HTR-8/SVneo (cell line): ENCODE measurements at regions not wholly inside any gene's neighbourhood (a gene's known extent, or its start where the extent isn't known, plus 50 kb on each side); places are given as distances from the start of the nearest gene placed in this dataset.
"Not testable (repeated sequence)": the region's sequence is repeated elsewhere in the genome, so short reads cannot be mapped to it uniquely, and the experiment has no call there.

Experiments
- DNase-seq: peaks from one replicate; pipeline ENCODE4 v3.0.0; 2011; ENCODE audit warnings: low spot score, mixed read lengths; ENCODE audit not compliant: insufficient read length
- FAIRE-seq: peaks from 2 replicates; lab custom pipeline; 2011; peaks lifted over from hg19 to GRCh38; lab: Jason Lieb, UNC

DNA sequence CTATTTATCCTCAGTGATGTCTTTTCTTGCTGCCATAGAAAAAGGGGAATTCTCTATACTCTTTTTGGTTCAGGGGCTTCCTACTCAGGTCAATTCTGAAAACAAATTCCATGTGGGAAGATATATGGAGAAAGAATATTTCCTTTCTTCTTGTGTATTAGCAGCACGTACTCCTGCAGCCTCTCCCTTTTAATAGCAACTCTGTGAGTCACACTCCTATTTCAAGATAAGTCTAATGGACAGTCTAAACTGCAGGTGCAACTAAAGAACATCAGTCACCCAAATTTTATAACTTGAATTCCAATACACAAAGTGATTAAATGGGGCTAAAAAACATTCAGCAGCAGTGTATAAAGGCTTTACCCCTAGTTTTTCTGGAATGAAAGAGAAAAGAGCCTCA, 942.2 kb downstream of the CNTNAP5 start:
- DNase-seq: no peak
- FAIRE-seq: no peak

- no peak for FAIRE-seq
- no peak for DNase-seq
Observed at GRCh38 chr2:124970030-124970429, 944.9 kb downstream of the CNTNAP5 start.

- FAIRE-seq (no peak), DNase-seq (no peak)
Observed at GRCh38 chr2:124973396-124973795, 948.3 kb downstream of the CNTNAP5 start.

- DNase-seq (no peak), FAIRE-seq (no peak)
Observed at GRCh38 chr2:124975224-124975623, 950.1 kb downstream of the CNTNAP5 start.

DNA sequence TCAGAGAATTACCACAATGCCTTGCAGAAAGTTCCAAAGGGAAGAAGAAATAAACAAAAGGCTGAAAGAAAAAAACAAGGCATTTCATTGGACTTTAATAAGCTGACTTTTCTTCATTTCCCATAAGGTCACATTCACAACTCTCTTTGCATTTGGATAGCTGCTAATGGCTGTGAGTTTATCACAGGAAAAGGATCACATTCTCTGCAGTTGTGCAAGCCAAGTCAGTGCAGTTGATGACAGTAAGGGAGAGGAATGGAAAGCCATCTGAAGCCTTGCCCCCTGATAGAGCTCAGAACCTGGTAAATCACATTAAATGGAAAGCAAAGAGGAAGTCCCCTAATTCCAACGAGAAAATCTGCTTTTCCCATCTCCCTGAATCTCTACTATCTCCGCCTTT, 950.6 kb downstream of the CNTNAP5 start:
- no peak for DNase-seq
- no peak for FAIRE-seq

GRCh38 chr2:124978597-124978996, 953.5 kb downstream of the CNTNAP5 start:
- FAIRE-seq: no peak
- no peak for DNase-seq

DNA sequence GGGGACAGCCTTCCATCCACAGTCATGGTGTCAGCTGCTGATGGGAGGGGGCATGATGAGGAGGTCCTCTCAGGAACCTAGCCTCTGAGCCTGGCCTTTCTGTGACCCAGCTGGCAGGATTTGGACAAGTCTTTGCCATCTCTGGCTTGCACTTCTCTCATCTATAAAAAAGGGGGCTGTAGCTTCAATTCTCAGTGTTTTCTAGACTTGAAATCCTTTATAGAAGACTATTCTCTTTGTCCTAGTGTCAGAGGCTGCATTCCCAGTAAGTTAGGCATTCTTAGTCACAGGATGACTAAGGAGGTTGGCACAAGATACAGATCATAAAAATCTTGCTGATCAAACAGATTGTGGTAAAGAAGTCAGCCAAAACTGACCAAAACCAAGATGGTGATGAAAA, 958.5 kb downstream of the CNTNAP5 start:
- DNase-seq (no peak), FAIRE-seq (no peak)

DNA sequence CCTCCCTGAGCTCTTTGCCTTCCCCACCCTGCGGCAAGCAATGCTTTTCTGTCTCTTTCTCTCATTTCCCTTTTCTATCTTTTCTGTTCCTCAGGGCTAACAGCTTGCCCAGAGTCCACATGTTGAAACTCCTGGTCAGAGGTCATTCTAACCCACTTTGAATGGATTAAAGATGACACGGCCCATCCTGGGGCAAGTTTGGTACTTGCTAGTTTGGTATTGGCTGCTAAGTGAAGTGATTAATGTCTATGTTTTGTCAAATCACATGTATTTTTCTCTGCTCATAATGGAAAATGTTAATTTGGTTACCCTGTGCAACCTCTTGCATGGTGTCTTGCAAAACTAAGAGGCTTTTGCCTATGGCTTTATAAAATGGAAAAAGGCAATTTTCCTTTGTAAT, 960.2 kb downstream of the CNTNAP5 start:
- no peak for DNase-seq
- FAIRE-seq: no peak

GRCh38 chr2:124986136-124986535, 961.0 kb downstream of the CNTNAP5 start:
- FAIRE-seq (no peak), DNase-seq (no peak)

- not testable (repeated sequence) for DNase-seq, FAIRE-seq
Observed at GRCh38 chr2:124986870-124987269, 961.8 kb downstream of the CNTNAP5 start.

DNA sequence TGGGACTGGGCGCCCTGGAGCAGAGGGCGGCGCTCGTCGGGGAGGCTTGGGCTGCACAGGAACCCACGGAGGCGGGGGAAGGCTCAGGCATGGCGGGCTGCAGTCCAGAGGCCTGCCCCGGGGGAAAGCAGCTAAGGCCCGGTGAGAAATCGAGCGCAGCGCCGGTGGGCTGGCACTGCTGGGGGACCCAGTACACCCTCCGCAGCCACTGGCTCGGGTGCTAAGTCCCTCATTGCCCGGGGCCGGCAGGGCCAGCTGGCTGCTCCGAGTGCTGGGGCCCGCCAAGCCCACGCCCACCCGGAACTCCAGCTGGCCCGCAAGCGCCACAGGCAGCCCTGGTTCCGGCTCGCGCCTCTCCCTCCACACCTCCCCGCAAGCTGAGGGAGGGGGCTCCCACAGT, 962.3 kb downstream of the CNTNAP5 start:
- not testable (repeated sequence) for FAIRE-seq, DNase-seq

DNA sequence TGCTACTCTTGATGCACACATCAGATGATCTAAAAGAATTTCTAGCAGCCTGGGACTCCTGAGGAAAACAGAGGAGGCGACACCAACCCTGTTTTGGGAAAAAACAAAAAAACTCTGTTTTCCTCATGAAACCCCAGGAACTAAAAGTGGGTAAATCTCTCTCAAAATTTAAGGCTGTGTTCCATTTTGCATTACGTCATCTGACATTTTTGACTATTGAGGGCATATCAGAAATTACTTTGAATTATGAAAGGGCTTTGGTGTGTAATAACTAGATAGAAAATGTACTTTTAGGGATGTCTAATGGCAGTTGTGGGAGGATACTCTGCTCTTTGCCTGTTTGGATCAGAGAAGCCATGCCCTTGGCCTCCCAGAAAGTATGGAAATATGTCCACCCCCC, 963.0 kb downstream of the CNTNAP5 start:
- FAIRE-seq (no peak), DNase-seq (no peak)

GRCh38 chr2:124988794-124989193, 963.7 kb downstream of the CNTNAP5 start:
- FAIRE-seq: no peak
- DNase-seq: no peak

DNA sequence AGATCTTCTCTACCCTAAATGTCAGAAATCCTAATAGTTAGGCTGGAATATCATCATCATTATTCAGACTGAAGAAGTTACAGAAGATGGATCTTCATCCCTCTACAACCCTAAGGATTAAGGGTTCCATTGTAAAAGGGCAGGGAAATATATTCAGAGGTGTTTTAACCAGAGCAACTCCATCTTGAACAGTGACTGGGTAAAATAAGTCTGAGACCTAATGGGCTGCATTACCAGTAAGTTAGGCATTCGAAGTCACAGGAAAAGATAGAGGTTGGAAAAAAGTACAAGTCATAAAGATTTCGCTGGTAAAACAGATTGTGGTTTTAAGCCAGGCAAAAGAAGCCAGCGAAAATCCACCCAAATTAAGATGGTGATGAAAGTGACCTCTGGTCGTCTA, 968.7 kb downstream of the CNTNAP5 start:
- no peak for FAIRE-seq

DNA sequence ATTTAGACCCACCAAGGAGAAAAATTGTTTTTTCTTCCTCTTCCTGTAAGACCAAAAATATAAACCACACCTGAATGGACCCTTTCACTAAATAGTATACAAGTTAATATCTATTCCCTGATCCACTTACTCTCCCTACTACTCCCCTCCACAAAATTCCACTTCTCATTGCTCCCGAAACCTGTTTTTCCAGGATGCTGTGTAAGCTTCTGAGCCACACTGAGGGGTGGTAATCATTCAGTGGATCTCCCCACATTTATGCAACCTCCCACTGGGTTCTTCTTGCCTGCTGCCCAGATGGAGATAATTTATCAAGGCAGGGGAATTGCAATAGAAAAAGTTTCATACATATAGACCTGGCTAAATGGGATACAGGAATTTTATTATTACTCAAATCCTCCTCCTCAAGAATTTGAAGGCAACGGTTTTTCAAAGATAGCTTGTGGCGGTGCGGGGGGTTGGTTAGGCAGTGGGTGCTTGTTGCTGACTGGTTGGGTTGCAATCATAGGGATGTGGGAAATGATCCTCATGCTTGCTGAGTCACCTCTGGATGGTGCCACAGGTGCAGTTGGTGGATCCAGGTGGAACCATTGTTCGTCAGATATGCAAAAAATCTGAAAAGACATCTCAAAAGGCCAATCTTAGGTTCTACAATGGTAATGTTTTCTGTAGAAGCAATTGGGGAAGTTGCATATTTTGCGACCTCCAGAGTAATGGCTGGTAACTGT, 970.3 kb downstream of the CNTNAP5 start:
- FAIRE-seq (no peak), DNase-seq (no peak)

More for the DNA sequence above, 968.7 kb downstream of the CNTNAP5 start:
- DNase-seq: no peak

DNA sequence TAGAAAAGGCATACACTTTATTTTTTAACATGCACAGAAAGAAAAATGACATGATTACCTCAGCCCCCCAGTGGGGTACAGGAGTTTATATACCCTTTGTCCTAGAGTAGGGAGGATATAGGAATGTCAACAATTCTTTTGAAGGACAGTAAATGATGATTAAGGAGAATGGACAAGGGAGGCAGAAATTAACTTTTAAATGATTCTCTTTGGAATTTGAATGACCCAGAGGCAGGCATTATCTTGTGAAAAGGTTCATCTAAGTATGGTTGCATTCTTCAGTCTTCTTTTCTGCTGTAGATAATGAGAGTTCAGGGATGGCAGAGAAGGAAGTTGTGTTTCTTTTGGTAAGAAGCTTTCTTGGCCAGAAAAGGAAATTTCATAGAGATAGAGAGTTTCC, 971.3 kb downstream of the CNTNAP5 start:
- DNase-seq: no peak
- FAIRE-seq: no peak

- FAIRE-seq: no peak
- DNase-seq: no peak
Observed at GRCh38 chr2:124999906-125000305, 974.8 kb downstream of the CNTNAP5 start.

- DNase-seq (no peak), FAIRE-seq (no peak)
Observed at GRCh38 chr2:125004106-125004800, 979.2 kb downstream of the CNTNAP5 start.

DNA sequence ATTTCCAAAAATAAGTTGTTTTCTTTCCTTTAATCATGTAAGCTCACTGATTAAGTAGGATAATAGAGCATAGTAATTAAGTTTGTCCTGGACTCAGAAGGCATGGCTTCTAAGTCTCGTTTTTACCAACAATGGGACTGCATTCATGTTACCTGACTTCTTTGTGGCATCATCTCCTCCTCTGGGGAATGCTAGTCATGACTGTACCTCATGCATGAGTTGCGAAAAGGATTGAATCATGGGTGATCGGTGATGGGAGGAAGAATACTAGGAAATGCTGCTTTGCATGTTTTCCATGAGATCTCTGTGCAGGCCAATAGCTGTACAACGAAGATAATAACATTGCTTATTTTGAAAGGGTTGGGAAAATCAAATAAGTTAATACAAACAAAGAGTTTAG, 981.6 kb downstream of the CNTNAP5 start:
- FAIRE-seq (no peak), DNase-seq (no peak)

DNA sequence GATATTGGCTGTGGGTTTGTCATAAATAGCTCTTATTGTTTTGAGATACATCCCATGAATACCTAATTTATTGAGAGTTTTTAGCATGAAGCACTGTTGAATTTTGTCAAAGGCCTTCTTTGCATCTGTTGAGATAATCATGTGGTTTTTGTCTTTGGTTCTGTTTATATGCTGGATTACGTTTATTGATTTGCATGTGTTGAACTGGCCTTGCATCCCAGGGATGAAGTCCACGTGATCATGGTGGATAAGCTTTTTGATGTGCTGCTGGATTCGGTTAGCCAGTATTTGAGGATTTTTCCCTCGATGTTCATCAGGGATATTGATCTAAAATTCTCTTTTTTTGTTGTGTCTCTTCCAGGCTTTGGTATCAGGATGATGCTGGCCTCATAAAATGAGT, 1003.6 kb downstream of the CNTNAP5 start:
- DNase-seq, FAIRE-seq: not testable (repeated sequence)

DNA sequence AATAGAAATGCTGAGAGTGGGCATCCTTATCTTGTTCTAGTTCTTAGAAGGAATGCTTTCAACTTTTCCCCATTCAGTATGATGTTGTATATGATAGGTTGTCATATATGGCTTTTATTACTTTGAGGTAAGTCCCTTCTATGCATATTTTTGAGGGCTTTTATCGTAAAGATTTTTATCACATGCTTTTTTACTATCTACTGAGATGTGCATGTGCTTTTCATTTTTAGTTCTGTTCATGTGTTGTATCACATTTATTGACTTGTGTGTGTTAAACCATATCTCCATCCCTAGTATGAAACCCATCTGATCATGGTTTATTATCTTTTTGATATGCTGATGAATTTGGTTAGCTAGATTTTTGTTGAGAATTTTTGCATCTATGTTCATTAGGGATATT, 1008.8 kb downstream of the CNTNAP5 start:
- no peak for DNase-seq
- FAIRE-seq: no peak

DNA sequence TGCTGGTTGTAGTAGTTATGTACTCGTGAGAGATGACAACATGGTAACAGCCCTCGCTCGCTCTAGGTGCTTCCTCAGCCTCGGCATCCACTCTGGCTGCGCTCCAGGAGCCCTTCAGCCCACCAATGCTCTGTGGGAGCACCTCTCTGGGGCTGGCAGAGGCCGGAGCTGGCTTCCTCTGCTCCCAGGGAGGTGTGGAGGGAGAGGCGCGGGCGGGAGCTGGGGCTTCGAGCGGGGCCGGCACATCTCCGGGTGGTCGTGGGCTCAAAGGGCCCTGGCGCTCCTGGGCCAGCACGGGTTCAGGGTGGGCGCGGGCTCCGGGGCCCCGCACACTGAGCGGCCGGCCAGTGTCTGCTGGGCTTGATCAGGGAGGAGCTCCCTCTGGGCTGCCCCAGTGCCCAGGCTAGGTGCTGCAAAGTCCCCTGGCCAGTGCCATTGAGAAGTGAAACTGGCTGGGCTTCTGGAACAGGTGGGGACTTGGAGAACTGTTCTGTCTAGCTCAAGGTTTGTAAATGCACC, 1012.1 kb downstream of the CNTNAP5 start:
- no peak for FAIRE-seq
- DNase-seq: no peak
